NT2/D1 (cell line): ENCODE measurements at regions not wholly inside any gene's neighbourhood (a gene's known extent, or its start where the extent isn't known, plus 50 kb on each side); places are given as distances from the start of the nearest gene placed in this dataset.

Experiments
- SUZ12 ChIP-seq: IDR thresholded peaks from 2 replicates; pipeline ENCODE4 v1.6.1; 2011; ENCODE audit not compliant: insufficient read length, insufficient read depth; ENCODE audit errors: extremely low read depth
- ZNF274 ChIP-seq: IDR thresholded peaks from 2 replicates; pipeline ENCODE4 v1.6.1; 2011; ENCODE audit warnings: mild to moderate bottlenecking, low read depth, low read length

- no peak for TF ChIP-seq SUZ12
- no peak for TF ChIP-seq ZNF274
These were observed 84.5 kb upstream of the ARHGEF9 start for GRCh38 chrX:63869506-63869905.
